ENCODE measurements at regions not wholly inside any gene's neighbourhood (a gene's known extent, or its start where the extent isn't known, plus 50 kb on each side); places are given as distances from the start of the nearest gene placed in this dataset.

DNA sequence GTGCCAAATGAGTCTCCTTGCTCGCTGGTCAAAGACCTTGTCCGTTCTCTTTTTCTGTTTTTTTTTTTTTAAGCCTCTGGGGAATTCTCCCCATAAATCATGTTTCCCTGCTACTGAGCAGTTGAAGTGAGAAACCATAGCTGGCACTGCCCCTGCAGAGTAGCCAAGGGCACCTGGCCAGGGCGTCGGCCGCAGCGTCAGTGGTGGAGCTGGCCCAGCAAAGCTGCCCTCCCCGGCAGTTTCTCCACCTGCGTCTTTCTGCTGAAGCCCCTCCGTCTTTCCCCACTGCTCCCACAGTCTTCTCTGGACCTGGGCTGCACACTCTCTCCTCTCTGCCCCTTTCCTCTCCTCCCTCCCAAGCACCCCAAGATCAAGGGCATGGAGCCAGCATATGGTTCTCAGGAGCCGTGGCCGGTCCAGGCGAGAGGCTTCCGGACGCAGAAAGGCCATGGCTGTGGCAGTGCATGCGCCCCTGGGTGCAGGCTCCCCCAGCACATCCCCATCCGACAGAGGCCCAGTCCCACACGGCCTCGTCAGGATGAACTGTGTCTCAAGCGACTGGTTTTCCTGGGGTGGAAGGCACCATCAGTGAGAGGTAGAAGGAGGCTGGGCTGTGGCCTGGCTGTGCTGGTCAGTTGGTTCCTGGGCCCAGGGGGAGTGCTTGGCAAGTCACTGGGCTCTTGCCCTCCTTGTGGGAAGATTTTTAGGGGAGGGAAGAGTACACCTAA, 218.1 kb downstream of the ERMARD start:
- H3K4me3 ChIP-seq (ENCODE audit: low read depth, low read length): no peak overlapping the region
- TF ChIP-seq CTCF (conservative IDR thresholded peaks at IDR 0.05; ENCODE audit: low read depth, low read length): no peak
- no peak for DNase-seq (ENCODE audit: low read depth)

GRCh38 chr6:169968541-169969270, 217.3 kb downstream of the ERMARD start:
- H3K4me3 ChIP-seq (ENCODE audit: low read depth, low read length): no peak overlapping the region
- no peak for DNase-seq (ENCODE audit: low read depth)
- no peak for TF ChIP-seq CTCF (conservative IDR thresholded peaks at IDR 0.05; ENCODE audit: low read depth, low read length)

DNA sequence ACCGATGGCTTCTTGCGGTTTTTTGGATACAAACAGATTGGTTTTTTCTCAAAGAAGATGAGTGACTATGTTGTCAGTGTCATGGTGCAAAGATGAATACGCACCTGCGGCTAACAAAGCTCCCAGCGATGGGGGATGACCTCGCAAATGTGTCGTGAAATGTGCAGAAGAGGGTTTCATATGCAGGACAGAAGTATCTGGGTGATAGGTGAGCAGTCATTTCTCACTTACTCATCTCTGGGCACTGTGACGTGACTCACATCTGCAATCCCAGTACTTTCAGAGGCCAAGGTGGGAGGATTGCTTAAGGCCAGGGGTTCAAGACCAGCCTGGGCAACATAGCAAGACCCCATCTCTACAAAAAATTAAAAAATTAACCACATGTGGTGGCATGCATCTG, 216.3 kb downstream of the ERMARD start:
- no peak overlapping the region for H3K4me3 ChIP-seq (ENCODE audit: low read depth, low read length)
- DNase-seq (ENCODE audit: low read depth): no peak
- TF ChIP-seq CTCF (conservative IDR thresholded peaks at IDR 0.05; ENCODE audit: low read depth, low read length): no peak

DNA sequence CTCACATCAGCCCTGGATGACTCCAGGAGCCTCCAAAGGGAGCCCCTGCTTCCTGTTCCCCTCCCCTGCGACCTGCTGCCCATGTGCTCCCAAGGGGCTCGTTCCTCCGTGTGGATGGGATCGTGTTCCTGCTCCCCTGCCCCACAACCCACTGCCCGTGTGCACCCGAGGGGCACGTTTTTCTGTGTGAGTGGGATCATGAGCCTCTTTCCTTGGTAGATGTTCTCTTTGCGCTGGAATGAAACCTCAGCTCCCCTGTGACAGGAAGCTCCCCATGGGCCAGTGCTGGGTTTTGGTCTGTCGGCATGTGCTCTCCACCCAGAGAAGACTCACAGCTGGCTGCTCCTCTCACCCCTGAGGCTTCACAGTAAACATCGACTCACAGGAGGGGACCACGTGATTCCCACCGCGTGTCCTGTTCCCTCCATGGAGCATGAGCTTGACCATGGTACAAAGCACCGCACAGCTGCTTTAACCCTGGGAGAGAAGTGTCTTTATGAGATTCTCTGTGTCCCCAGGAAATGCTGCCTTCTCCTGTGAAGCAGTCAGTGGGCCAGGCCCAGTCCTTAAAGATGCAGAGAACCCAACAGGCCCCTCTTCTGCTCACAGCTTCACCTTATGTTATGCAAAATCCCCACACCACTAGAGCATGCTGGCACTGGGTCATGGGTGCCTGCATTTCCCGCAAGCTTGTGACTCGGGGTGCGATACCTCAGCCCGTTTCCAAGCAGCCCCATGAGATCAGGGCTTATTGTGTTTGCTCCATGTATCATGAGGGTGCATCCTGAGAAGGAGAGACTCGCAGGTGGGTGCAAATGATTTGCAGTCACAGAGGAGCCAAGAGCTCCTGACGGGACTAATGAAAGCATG, 215.1 kb downstream of the ERMARD start:
- TF ChIP-seq CTCF (conservative IDR thresholded peaks at IDR 0.05; ENCODE audit: low read depth, low read length): no peak
- no peak for DNase-seq (ENCODE audit: low read depth)
- no peak overlapping the region for H3K4me3 ChIP-seq (ENCODE audit: low read depth, low read length)

GRCh38 chr6:169965657-169966311, 214.4 kb downstream of the ERMARD start:
- DNase-seq (ENCODE audit: low read depth): no peak
- no peak for TF ChIP-seq CTCF (conservative IDR thresholded peaks at IDR 0.05; ENCODE audit: low read depth, low read length)
- no peak overlapping the region for H3K4me3 ChIP-seq (ENCODE audit: low read depth, low read length)

DNA sequence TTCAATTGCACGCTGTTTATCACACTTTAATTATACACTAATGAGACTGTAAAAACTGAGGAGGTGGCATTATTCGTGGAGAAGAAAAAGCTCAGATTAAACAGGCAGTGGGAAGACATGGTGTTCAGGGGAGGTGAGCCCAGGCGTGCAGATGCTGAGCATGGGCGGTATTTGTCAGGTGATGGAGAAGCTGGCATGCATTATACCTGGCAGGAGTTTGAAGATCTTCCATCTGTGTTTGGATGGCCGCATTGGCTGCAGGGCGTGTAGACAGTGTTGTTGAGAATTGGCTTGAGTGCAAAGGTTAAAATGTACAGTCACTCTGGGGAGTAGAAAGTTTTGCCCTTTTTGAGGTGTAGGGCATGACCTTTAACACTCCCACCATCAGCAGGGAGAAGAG, 213.8 kb downstream of the ERMARD start:
- no peak for TF ChIP-seq CTCF (conservative IDR thresholded peaks at IDR 0.05; ENCODE audit: low read depth, low read length)
- no peak for DNase-seq (ENCODE audit: low read depth)
- H3K4me3 ChIP-seq (ENCODE audit: low read depth, low read length): no peak overlapping the region

Data from epithelial cell of proximal tubule (primary cell).